SKM-1 (cell line): ENCODE measurements at regions not wholly inside any gene's neighbourhood (a gene's known extent, or its start where the extent isn't known, plus 50 kb on each side); places are given as distances from the start of the nearest gene placed in this dataset.

Source experiments
- DNase-seq: peaks from one replicate; lab custom pipeline; 2025; ENCODE audit not compliant: unreplicated experiment; lab: John Stamatoyannopoulos, UW

GRCh38 chr2:19559596-19560240 lies 201.3 kb upstream of the OSR1 start:
- no peak for DNase-seq

GRCh38 chr2:19556648-19557047 lies 198.2 kb upstream of the OSR1 start:
- no peak for DNase-seq

- no peak for DNase-seq
Observed at GRCh38 chr2:19554520-19554919, 196.1 kb upstream of the OSR1 start.

- no peak for DNase-seq
Observed at GRCh38 chr2:19552270-19552669, 193.8 kb upstream of the OSR1 start.

GRCh38 chr2:19550750-19551149 lies 192.3 kb upstream of the OSR1 start:
- DNase-seq, result no peak

GRCh38 chr2:19549821-19550220 lies 191.4 kb upstream of the OSR1 start:
- no peak for DNase-seq

GRCh38 chr2:19548116-19548515 lies 189.7 kb upstream of the OSR1 start:
- DNase-seq, result no peak

- no peak for DNase-seq
Observed at GRCh38 chr2:19547321-19547720, 188.9 kb upstream of the OSR1 start.

GRCh38 chr2:19545507-19545906 lies 187.1 kb upstream of the OSR1 start:
- no peak for DNase-seq

- DNase-seq, result no peak
Observed at GRCh38 chr2:19543663-19544383, 185.4 kb upstream of the OSR1 start.

GRCh38 chr2:19542796-19543662 lies 184.6 kb upstream of the OSR1 start:
- DNase-seq, result no peak

- DNase-seq, result no peak
Observed at GRCh38 chr2:19541884-19542283, 183.5 kb upstream of the OSR1 start.

GRCh38 chr2:19540739-19541525 lies 182.5 kb upstream of the OSR1 start:
- no peak for DNase-seq

- DNase-seq, result no peak
Observed at GRCh38 chr2:19538411-19538963, 180.1 kb upstream of the OSR1 start.

- DNase-seq, result no peak
Observed at GRCh38 chr2:19536136-19536535, 177.7 kb upstream of the OSR1 start.

GRCh38 chr2:19532547-19533196 lies 174.2 kb upstream of the OSR1 start:
- DNase-seq, result no peak

GRCh38 chr2:19529677-19530076 lies 171.3 kb upstream of the OSR1 start:
- DNase-seq, result no peak

- no peak for DNase-seq
Observed at GRCh38 chr2:19527771-19528170, 169.3 kb upstream of the OSR1 start.

- DNase-seq, result no peak
Observed at GRCh38 chr2:19525313-19525712, 166.9 kb upstream of the OSR1 start.

- DNase-seq, result no peak
Observed at GRCh38 chr2:19519045-19519444, 160.6 kb upstream of the OSR1 start.
